Colonic mucosa (tissue), 4 donors: ENCODE measurements at regions not wholly inside any gene's neighbourhood (a gene's known extent, or its start where the extent isn't known, plus 50 kb on each side); places are given as distances from the start of the nearest gene placed in this dataset.

Source experiments
- DNase-seq: peaks from one replicate; pipeline ENCODE4 v3.0.0-alpha.2; 2020
- H3K27ac ChIP-seq: fragments of 200-600 bp; one replicate; pipeline ENCODE4 v1.8.0; 2021
- H3K27me3 ChIP-seq: fragments of 200-600 bp; one replicate; pipeline ENCODE4 v1.8.0; 2021
- H3K36me3 ChIP-seq: fragments of 200-600 bp; one replicate; pipeline ENCODE4 v1.8.0; 2021
- H3K4me1 ChIP-seq: fragments of 200-600 bp; one replicate; pipeline ENCODE4 v1.8.0; 2021; ENCODE audit warnings: mild to moderate bottlenecking
- H3K4me3 ChIP-seq: fragments of 200-600 bp; one replicate; pipeline ENCODE4 v1.8.0; 2021
- H3K9ac ChIP-seq, 2 donors: one replicate each; pipeline ENCODE4 v1.7.0; 2013; ENCODE audit warnings: control low read depth in 2 of 2, low read depth in 2 of 2, low read length in 2 of 2
- H3K9me3 ChIP-seq: fragments of 200-600 bp; one replicate; pipeline ENCODE4 v1.8.0; 2021
- intact Hi-C: fragments of 100-400 bp; cut with DNase I; formaldehyde crosslinking; loops from one replicate; pipeline ENCODE4 v1.14.1; 2022
- TF ChIP-seq, protein P1 (sequence below): fragments of 200-600 bp; IDR thresholded peaks from one replicate; pipeline ENCODE4 v1.8.0; 2022; ENCODE audit warnings: antibody characterized with exemption, mild to moderate bottlenecking
- donor health status: healthy.
- donor health status: DM: no; HTN: no; CAD: no.
- donor health status: DM: no; HTN: no; CAD: no.

DNA sequence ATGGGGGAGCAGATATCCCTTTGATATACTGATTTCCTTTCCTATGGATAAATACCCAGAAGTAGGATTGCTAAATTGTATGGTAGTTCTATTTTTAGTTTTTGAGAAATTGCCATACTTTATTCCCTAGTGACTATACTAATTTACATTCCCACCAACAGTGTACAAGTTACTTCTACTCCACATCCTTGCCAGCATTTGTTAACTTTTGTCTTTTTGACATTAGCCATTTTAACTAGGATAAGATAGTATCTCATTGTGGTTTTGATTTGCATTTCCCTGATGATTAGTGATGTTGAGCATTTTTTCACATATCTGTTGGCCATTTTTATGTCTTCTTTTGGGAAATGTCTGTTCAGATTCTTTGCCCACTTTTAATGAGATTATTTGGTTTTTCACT lies 620.6 kb upstream of the CAMK1G start:
- no peaks in the 10 kb centered on the region for H3K9me3 ChIP-seq
- H3K36me3 ChIP-seq = no peaks in the 10 kb centered on the region
- H3K4me1 ChIP-seq = no peaks in the 10 kb centered on the region
- H3K27ac ChIP-seq = no peak overlapping the region
- no peak for DNase-seq
- H3K4me3 ChIP-seq = no peak overlapping the region
- intact Hi-C loops = no loop called here
- H3K9ac ChIP-seq = no peak overlapping the region
- no peaks in the 10 kb centered on the region for H3K27me3 ChIP-seq
- TF ChIP-seq, protein P1, sequence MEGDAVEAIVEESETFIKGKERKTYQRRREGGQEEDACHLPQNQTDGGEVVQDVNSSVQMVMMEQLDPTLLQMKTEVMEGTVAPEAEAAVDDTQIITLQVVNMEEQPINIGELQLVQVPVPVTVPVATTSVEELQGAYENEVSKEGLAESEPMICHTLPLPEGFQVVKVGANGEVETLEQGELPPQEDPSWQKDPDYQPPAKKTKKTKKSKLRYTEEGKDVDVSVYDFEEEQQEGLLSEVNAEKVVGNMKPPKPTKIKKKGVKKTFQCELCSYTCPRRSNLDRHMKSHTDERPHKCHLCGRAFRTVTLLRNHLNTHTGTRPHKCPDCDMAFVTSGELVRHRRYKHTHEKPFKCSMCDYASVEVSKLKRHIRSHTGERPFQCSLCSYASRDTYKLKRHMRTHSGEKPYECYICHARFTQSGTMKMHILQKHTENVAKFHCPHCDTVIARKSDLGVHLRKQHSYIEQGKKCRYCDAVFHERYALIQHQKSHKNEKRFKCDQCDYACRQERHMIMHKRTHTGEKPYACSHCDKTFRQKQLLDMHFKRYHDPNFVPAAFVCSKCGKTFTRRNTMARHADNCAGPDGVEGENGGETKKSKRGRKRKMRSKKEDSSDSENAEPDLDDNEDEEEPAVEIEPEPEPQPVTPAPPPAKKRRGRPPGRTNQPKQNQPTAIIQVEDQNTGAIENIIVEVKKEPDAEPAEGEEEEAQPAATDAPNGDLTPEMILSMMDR = no peak

DNA sequence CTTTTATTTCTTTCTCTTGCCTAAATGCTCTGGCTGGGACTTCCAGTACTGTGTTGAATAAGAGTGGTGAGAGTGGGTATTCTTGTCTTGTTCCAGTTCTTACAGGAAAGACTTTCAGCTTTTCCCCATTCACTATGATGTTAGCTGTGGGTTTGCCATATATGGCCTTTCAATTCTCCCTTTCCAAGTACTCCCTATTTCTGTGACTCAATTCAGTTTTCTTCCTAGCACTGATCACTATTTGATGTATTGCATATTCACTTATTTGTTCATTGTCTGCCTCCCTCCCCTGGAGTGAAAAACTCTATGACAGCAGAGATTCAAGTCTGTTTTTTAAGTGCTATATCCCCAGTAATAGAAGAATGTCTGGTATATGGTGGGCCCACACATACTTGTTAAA lies 618.2 kb upstream of the CAMK1G start:
- Histone ChIP-seq H3K4me1 (no peaks in the 10 kb centered on the region), H3K4me3 (no peak overlapping the region), H3K27me3 (no peaks in the 10 kb centered on the region), H3K36me3 (no peaks in the 10 kb centered on the region), H3K27ac (no peak overlapping the region), H3K9ac (no peak overlapping the region), H3K9me3 (no peaks in the 10 kb centered on the region)
- TF ChIP-seq, protein P1 = no peak
- intact Hi-C loops = no loop called here
- no peak for DNase-seq

DNA sequence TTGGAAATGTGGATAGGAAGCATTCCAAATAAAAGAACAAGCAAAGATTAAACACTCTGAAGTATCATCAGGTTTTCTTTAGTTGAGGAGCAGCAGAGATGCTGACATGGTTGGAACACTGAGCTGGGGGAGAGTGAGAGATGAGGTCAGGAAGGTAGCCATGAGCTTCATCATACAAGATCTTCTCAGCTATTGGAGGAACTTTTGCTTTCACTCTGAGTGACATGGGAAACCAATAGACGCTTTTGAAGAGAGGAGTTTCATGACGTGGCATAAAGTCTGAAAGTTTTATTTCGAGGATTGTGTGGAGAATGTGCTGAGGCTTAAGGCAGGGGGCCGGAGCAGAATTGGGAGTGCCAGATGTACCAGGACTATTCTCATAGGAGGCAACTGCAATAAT lies 616.2 kb upstream of the CAMK1G start:
- TF ChIP-seq, protein P1 = no peak
- no peak overlapping the region for H3K27ac ChIP-seq
- DNase-seq = no peak
- no peak overlapping the region for H3K9ac ChIP-seq
- no peak overlapping the region for H3K4me3 ChIP-seq
- no peaks in the 10 kb centered on the region for H3K4me1 ChIP-seq
- no peaks in the 10 kb centered on the region for H3K36me3 ChIP-seq
- H3K9me3 ChIP-seq = no peaks in the 10 kb centered on the region
- intact Hi-C loops = no loop called here
- H3K27me3 ChIP-seq = no peaks in the 10 kb centered on the region

DNA sequence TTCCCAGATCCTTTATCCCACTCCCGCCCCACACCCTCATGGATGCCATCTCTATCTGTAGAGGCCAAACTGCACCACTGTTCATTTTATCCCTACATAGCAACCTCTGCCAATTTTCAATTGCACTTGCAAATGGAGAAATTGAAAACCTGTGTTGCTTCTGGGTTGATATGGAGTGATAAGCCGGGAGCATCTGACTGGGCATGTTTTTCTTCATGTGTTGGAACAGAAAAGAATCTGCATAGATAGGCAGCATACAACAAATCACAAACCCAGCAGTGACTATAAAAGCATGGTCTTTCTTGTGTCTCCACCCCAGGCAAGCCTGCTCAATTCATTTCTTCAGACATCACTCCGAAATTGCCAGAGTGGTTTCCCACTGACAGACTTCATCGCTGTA lies 608.8 kb upstream of the CAMK1G start:
- no peak for DNase-seq
- TF ChIP-seq, protein P1 = no peak
- H3K27me3 ChIP-seq = no peaks in the 10 kb centered on the region
- H3K4me3 ChIP-seq = no peak overlapping the region
- no peaks in the 10 kb centered on the region for H3K36me3 ChIP-seq
- no peak overlapping the region for H3K27ac ChIP-seq
- no peaks in the 10 kb centered on the region for H3K4me1 ChIP-seq
- H3K9ac ChIP-seq = no peak overlapping the region
- intact Hi-C loops = no loop called here
- H3K9me3 ChIP-seq = no peaks in the 10 kb centered on the region

DNA sequence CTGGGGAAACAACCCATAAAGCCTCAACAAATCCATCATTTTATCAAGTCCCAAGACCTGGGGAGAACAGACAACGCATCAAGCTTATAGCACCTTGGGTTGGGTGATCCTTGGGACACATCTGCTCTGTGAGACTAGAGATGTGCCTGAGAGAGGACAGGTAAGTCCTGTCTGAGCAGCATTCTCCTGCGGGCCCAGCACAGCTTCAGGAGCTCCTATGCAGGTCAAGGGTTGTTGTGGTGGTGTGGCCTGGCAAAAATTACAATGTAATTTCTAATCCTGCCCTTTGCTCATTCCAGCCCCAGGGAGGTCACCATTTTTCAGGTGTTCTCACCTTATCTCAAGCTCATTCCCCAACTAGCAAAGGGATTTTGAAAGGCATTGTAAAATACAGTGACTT lies 608.1 kb upstream of the CAMK1G start:
- intact Hi-C loops = no loop called here
- no peak overlapping the region for H3K9ac ChIP-seq

More for the DNA sequence above, 608.1 kb upstream of the CAMK1G start:
- Histone ChIP-seq H3K4me3 (no peak overlapping the region), H3K27me3 (no peaks in the 10 kb centered on the region), H3K36me3 (no peaks in the 10 kb centered on the region), H3K9me3 (no peaks in the 10 kb centered on the region), H3K4me1 (no peaks in the 10 kb centered on the region), H3K27ac (no peak overlapping the region)
- DNase-seq = no peak
- TF ChIP-seq, protein P1 = no peak
